ENCODE measurements at regions not wholly inside any gene's neighbourhood (a gene's known extent, or its start where the extent isn't known, plus 50 kb on each side); places are given as distances from the start of the nearest gene placed in this dataset.

- no peak for TF ChIP-seq POLR2AphosphoS5 (IDR thresholded peaks at IDR 0.05; ENCODE audit: low read length)
- TF ChIP-seq, protein P1, sequence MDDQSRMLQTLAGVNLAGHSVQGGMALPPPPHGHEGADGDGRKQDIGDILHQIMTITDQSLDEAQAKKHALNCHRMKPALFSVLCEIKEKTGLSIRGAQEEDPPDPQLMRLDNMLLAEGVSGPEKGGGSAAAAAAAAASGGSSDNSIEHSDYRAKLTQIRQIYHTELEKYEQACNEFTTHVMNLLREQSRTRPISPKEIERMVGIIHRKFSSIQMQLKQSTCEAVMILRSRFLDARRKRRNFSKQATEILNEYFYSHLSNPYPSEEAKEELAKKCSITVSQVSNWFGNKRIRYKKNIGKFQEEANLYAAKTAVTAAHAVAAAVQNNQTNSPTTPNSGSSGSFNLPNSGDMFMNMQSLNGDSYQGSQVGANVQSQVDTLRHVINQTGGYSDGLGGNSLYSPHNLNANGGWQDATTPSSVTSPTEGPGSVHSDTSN (IDR thresholded peaks at IDR 0.05; ENCODE audit: insufficient replicate concordance, low read depth, low read length), result no peak
- TF ChIP-seq RAD51 (IDR thresholded peaks at IDR 0.05), result no peak
- TF ChIP-seq CHD2 (IDR thresholded peaks at IDR 0.05; ENCODE audit: borderline replicate concordance, low read depth, low read length), result no peak
- TF ChIP-seq EZH2 (IDR thresholded peaks at IDR 0.05; ENCODE audit: borderline replicate concordance, control insufficient read depth, low read depth, low read length), result no peak
- TF ChIP-seq CTCF (IDR thresholded peaks at IDR 0.05 in 2 of 3, conservative IDR thresholded peaks at IDR 0.05 in 1 of 3; ENCODE audit: control insufficient read depth in 2 of 3, extremely low read depth in 1 of 3, insufficient read depth in 1 of 3, low read depth in 3 of 3, low read length in 3 of 3), result no peak
- TF ChIP-seq ZNF274 (IDR thresholded peaks at IDR 0.05; ENCODE audit: insufficient read depth, insufficient read length), result no peak
- no peak for TF ChIP-seq POLR2A (IDR thresholded peaks at IDR 0.05; ENCODE audit: low read depth, low read length)
- no peak for TF ChIP-seq ETV6 (conservative IDR thresholded peaks at IDR 0.05 in 1 of 2, IDR thresholded peaks at IDR 0.05 in 1 of 2; ENCODE audit: borderline replicate concordance in 1 of 2, low read depth in 1 of 2)
- TF ChIP-seq MTA2 (IDR thresholded peaks at IDR 0.05; ENCODE audit: low read depth), result no peak
Observed at GRCh38 chr3:28936154-28936553, 344.7 kb upstream of the RBMS3 start.

Measured in GM12878 (cell line).